MM.1S (cell line): ENCODE measurements at regions not wholly inside any gene's neighbourhood (a gene's known extent, or its start where the extent isn't known, plus 50 kb on each side); places are given as distances from the start of the nearest gene placed in this dataset.

Source experiments
- DNase-seq: peaks from one replicate; pipeline ENCODE4 v3.0.0-alpha.2; 2015
- H2AFZ ChIP-seq: fragments of 300-600 bp; sonication (generic); 2 replicates; pipeline ENCODE4 v1.6.0; 2016; ENCODE audit warnings: antibody characterized with exemption, low read length
- H3F3A ChIP-seq: fragments of 300-600 bp; sonication (generic); 2 replicates; pipeline ENCODE4 v1.6.1; 2016; ENCODE audit warnings: mild to moderate bottlenecking, antibody characterized with exemption, low read length, moderate library complexity, mixed read lengths; ENCODE audit not compliant: insufficient read depth
- H3K27ac ChIP-seq: fragments of 300-600 bp; sonication (generic); 2 replicates; pipeline ENCODE4 v1.5.1; 2016; ENCODE audit warnings: mild to moderate bottlenecking, low read length
- H3K27me3 ChIP-seq: fragments of 300-600 bp; sonication (generic); replicated peaks from 2 replicates; pipeline ENCODE4 v1.6.0; 2016; ENCODE audit warnings: low read length; ENCODE audit not compliant: insufficient read depth
- H3K36me3 ChIP-seq: fragments of 300-600 bp; sonication (generic); replicated peaks from 2 replicates; pipeline ENCODE4 v1.6.1; 2016; ENCODE audit warnings: mild to moderate bottlenecking, low read length, mixed read lengths; ENCODE audit not compliant: insufficient read depth
- H3K4me1 ChIP-seq: fragments of 300-600 bp; sonication (generic); 2 replicates; pipeline ENCODE4 v1.6.1; 2016; ENCODE audit warnings: low read length, mixed read lengths
- H3K4me2 ChIP-seq: fragments of 300-600 bp; sonication (generic); 2 replicates; pipeline ENCODE4 v1.6.0; 2016; ENCODE audit warnings: low read depth, low read length
- H3K4me3 ChIP-seq: fragments of 300-600 bp; sonication (generic); 2 replicates; pipeline ENCODE4 v1.5.1; 2016; ENCODE audit warnings: low read length, mixed read lengths
- H3K79me2 ChIP-seq: fragments of 300-600 bp; sonication (generic); 2 replicates; pipeline ENCODE4 v1.6.1; 2016; ENCODE audit warnings: mixed run types, low read length, mixed read lengths
- H3K9ac ChIP-seq: fragments of 300-600 bp; sonication (generic); 2 replicates; pipeline ENCODE4 v1.6.1; 2016; ENCODE audit warnings: low read length, mixed read lengths
- H3K9me2 ChIP-seq: fragments of 300-600 bp; sonication (generic); replicated peaks from 2 replicates; pipeline ENCODE4 v1.6.1; 2016; ENCODE audit warnings: mild to moderate bottlenecking, low read length, mixed read lengths; ENCODE audit not compliant: insufficient read depth
- H3K9me3 ChIP-seq: fragments of 300-600 bp; sonication (generic); replicated peaks from 2 replicates; pipeline ENCODE4 v1.6.1; 2016; ENCODE audit warnings: mild to moderate bottlenecking, low read length, mixed read lengths; ENCODE audit not compliant: insufficient read depth
- H4K20me1 ChIP-seq: fragments of 300-600 bp; sonication (generic); 2 replicates; pipeline ENCODE4 v1.6.1; 2016; ENCODE audit warnings: mild to moderate bottlenecking, low read length, moderate library complexity, mixed read lengths; ENCODE audit not compliant: insufficient read depth
- CTCF ChIP-seq: fragments of 300-600 bp; sonication (generic); IDR thresholded peaks from 2 replicates; pipeline ENCODE4 v1.5.1; 2016; ENCODE audit warnings: antibody characterized with exemption, low read length, mixed read lengths
- EZH2 ChIP-seq: fragments of 300-600 bp; sonication (generic); optimal IDR thresholded peaks from 2 replicates; pipeline ENCODE3; 2017; ENCODE audit warnings: low read depth, mild to moderate bottlenecking, antibody characterized with exemption, low read length, mixed read lengths
- EZH2phosphoT487 ChIP-seq: fragments of 300-600 bp; sonication (generic); IDR thresholded peaks from 2 replicates; pipeline ENCODE4 v1.6.1; 2018; ENCODE audit warnings: antibody characterized with exemption, low read length

DNA sequence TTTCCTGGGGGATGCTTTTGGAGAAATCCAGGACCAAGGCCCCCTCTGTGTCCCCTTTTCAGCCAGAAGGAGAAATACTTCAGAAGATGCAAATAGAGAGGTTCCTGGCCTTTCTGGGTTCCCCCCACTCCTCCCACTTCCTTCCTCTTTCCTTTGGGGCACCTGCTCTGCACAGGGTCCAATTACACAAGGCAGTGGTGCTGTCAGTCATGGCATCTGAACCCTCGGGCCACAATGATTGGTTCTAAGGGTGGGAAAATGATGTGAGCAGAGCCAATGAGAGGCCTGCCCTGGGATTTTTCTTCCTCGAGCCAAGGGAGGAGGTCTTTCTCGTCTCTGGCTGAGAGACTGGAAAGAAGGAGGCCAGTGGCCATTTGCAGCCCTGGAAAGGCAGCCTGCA is 282.2 kb downstream of the NPHP4 start:
- no peak for DNase-seq
- no peak overlapping the region for H3K4me3 ChIP-seq
- no peak overlapping the region for H3K9ac ChIP-seq
- no peaks in the 10 kb centered on the region for H3F3A ChIP-seq
- H3K4me1 ChIP-seq, result no peaks in the 10 kb centered on the region
- H3K9me3 ChIP-seq, result no peaks in the 10 kb centered on the region
- H2AFZ ChIP-seq, result no peak overlapping the region
- H3K4me2 ChIP-seq, result no peak overlapping the region
- no peak overlapping the region for H3K27ac ChIP-seq
- H3K9me2 ChIP-seq, result no peaks in the 10 kb centered on the region
- H3K27me3 ChIP-seq, result peaks cover 90% of the 10 kb centered on the region
- TF ChIP-seq EZH2phosphoT487 (no peak), CTCF (no peak), EZH2 (no peak)
- no peaks in the 10 kb centered on the region for H3K79me2 ChIP-seq
- H4K20me1 ChIP-seq, result no peaks in the 10 kb centered on the region
- no peaks in the 10 kb centered on the region for H3K36me3 ChIP-seq

DNA sequence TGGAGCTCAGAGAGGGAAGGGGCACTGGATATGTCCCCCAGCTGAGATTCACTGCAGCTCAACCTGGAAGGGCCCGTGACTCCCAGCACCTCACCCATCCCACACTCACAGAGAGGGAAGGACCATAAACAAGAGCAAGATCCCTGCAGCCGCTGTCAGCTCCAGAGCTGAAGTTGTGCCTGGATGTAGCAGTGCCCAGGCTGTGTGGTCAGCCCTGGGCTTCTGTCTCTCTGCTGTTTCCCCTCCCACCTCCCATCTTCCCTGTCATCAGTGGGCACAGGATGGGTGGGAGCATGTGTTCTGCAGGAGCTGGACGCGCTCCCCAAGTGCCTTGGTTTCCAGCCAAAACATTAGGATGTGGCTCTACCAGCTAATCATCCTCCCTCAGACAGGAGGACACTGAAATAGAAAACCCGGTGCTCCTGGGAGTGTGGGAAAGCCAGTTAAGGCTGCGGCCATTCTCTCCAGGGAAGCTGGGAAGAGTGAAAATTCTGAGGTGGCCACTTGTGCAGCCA is 282.7 kb downstream of the NPHP4 start:
- H4K20me1 ChIP-seq, result no peaks in the 10 kb centered on the region
- no peaks in the 10 kb centered on the region for H3F3A ChIP-seq
- TF ChIP-seq EZH2phosphoT487, result no peak
- no peak for TF ChIP-seq EZH2
- no peak for TF ChIP-seq CTCF
- H3K27me3 ChIP-seq, result peaks cover 94% of the 10 kb centered on the region
- no peaks in the 10 kb centered on the region for H3K4me1 ChIP-seq
- DNase-seq, result no peak
- no peak overlapping the region for H3K9ac ChIP-seq
- H2AFZ ChIP-seq, result no peak overlapping the region
- no peaks in the 10 kb centered on the region for H3K9me3 ChIP-seq
- H3K4me3 ChIP-seq, result no peak overlapping the region
- H3K36me3 ChIP-seq, result no peaks in the 10 kb centered on the region
- no peak overlapping the region for H3K27ac ChIP-seq
- H3K9me2 ChIP-seq, result no peaks in the 10 kb centered on the region
- H3K4me2 ChIP-seq, result no peak overlapping the region
- no peaks in the 10 kb centered on the region for H3K79me2 ChIP-seq

- no peaks in the 10 kb centered on the region for H3K36me3 ChIP-seq
- no peak for DNase-seq
- no peaks in the 10 kb centered on the region for H3K4me1 ChIP-seq
- no peaks in the 10 kb centered on the region for H3F3A ChIP-seq
- no peak overlapping the region for H2AFZ ChIP-seq
- no peak overlapping the region for H3K4me2 ChIP-seq
- no peaks in the 10 kb centered on the region for H3K9me3 ChIP-seq
- H3K79me2 ChIP-seq, result no peaks in the 10 kb centered on the region
- no peak overlapping the region for H3K9ac ChIP-seq
- TF ChIP-seq CTCF (no peak), EZH2phosphoT487 (no peak), EZH2 (no peak)
- no peaks in the 10 kb centered on the region for H3K9me2 ChIP-seq
- no peak overlapping the region for H3K27ac ChIP-seq
- H3K27me3 ChIP-seq, result peaks cover 94% of the 10 kb centered on the region
- H4K20me1 ChIP-seq, result no peaks in the 10 kb centered on the region
- no peak overlapping the region for H3K4me3 ChIP-seq
Measured at GRCh38 chr1:5708346-5709245, 283.6 kb downstream of the NPHP4 start.
